HepG2 (cell line): ENCODE measurements at regions not wholly inside any gene's neighbourhood (a gene's known extent, or its start where the extent isn't known, plus 50 kb on each side); places are given as distances from the start of the nearest gene placed in this dataset.

Experiments used
- ATAC-seq: fragments of 200-7000 bp; cut with Tn5 transposase; 3 replicates; pipeline ENCODE4 v1.9.1; 2020; ENCODE audit warnings: mild to moderate bottlenecking, moderate library complexity
- BruUV-seq: library from RNA; stranded (reverse); fragments of 400-500 nt; replicated peaks from 2 replicates; lab custom pipeline; 2021; lab: Mats Ljungman, UMichigan
- CTCF ChIA-PET: fragments of 300-600 bp; formaldehyde crosslinking; extraction: SDS; loops from one replicate; lab custom pipeline; 2021; ENCODE audit warnings: low total read pairs, inconsistent platforms, low intra/inter-chr PET ratio; lab: Yijun Ruan, JAX
- POLR2A ChIA-PET: fragments of 350-600 bp; sonication (Branson Sonifier 250); formaldehyde crosslinking; loops from one replicate; lab custom pipeline; 2020; ENCODE audit warnings: antibody characterized with exemption, inconsistent platforms; lab: Yijun Ruan, JAX
- DNase-seq: peaks from one replicate; pipeline ENCODE4 v3.0.0-alpha.2; 2015; ENCODE audit warnings: low spot score
- FAIRE-seq: peaks from 3 replicates; lab custom pipeline; 2011; peaks lifted over from hg19 to GRCh38; lab: Jason Lieb, UNC
- H2AFZ ChIP-seq: one replicate; pipeline ENCODE4 v1.6.1; 2011; ENCODE audit warnings: low read length, inconsistent platforms
- H3K27ac ChIP-seq: fragments of 300-600 bp; 3 replicates; pipeline ENCODE4 v1.8.0; 2011; ENCODE audit warnings: mixed run types, mild to moderate bottlenecking, mixed read lengths, low read length, inconsistent platforms; ENCODE audit not compliant: insufficient read depth; ENCODE audit errors: extremely low read length
- H3K27me3 ChIP-seq, 2 experiments: fragments of 200-600 bp in 1 of 2; 2 replicates in 1 of 2; 3 replicates in 1 of 2; pipeline versions ENCODE4 v1.6.0 to v1.8.0; 2011; ENCODE audit warnings: low read length in 2 of 2, mild to moderate bottlenecking in 2 of 2, moderate library complexity in 2 of 2, inconsistent platforms in 1 of 2; ENCODE audit not compliant: insufficient read depth in 2 of 2, control insufficient read depth in 1 of 2
- H3K36me3 ChIP-seq, 2 experiments: fragments of 200-600 bp in 1 of 2; replicated peaks in 1 of 2; 2 replicates in 1 of 2; 3 replicates in 1 of 2; pipeline versions ENCODE4 v1.5.1 to v1.8.0; 2011; ENCODE audit warnings: low read length in 2 of 2, inconsistent platforms in 1 of 2; ENCODE audit not compliant: insufficient read depth in 2 of 2, control insufficient read depth in 1 of 2
- H3K4me1 ChIP-seq: 2 replicates; pipeline ENCODE4 v1.5.1; 2012; ENCODE audit warnings: low read length, inconsistent platforms; ENCODE audit not compliant: insufficient read depth
- H3K4me2 ChIP-seq: 2 replicates; pipeline ENCODE4 v1.6.0; 2011; ENCODE audit warnings: low read depth, low read length, inconsistent platforms
- H3K4me3 ChIP-seq, 3 experiments: fragments of 200-600 bp in 1 of 3; sonication (generic), shearing (Covaris generic) in 1 of 3; replicated peaks in 1 of 3; 2 replicates each; pipeline ENCODE4 v1.5.1; 2011 to 2016; ENCODE audit warnings: low read length in 3 of 3, inconsistent platforms in 2 of 3, low read depth in 2 of 3, mild to moderate bottlenecking in 2 of 3, control low read depth in 1 of 3, mixed read lengths in 1 of 3; ENCODE audit not compliant: insufficient read depth in 1 of 3
- H3K79me2 ChIP-seq: one replicate; pipeline ENCODE4 v1.6.1; 2011; ENCODE audit warnings: low read length, inconsistent platforms; ENCODE audit not compliant: insufficient read depth
- H3K9ac ChIP-seq: 2 replicates; pipeline ENCODE4 v1.6.0; 2011; ENCODE audit warnings: mild to moderate bottlenecking, low read depth, low read length, inconsistent platforms; ENCODE audit not compliant: insufficient read depth
- H3K9me3 ChIP-seq: 2 replicates; pipeline ENCODE4 v1.5.1; 2012; ENCODE audit warnings: mild to moderate bottlenecking, low read length
- H4K20me1 ChIP-seq: 2 replicates; pipeline ENCODE4 v1.6.0; 2011; ENCODE audit warnings: inconsistent platforms, mild to moderate bottlenecking, low read length, moderate library complexity; ENCODE audit not compliant: insufficient read depth
- HNRNPUL1 ChIP-seq: fragments of 200-400 bp; formaldehyde crosslinking; IDR thresholded peaks from 2 replicates; pipeline ENCODE4 v1.6.1; 2017; ENCODE audit warnings: low read depth, mild to moderate bottlenecking, low read length, moderate library complexity
- KDM5B ChIP-seq: sonication (generic); formaldehyde crosslinking; IDR thresholded peaks from 2 replicates; pipeline ENCODE4 v1.4.0; 2020; ENCODE audit warnings: missing genetic modification reagents, mild to moderate bottlenecking, borderline replicate concordance
- NR3C1 ChIP-seq: sonication (generic); formaldehyde crosslinking; IDR thresholded peaks from 2 replicates; pipeline ENCODE4 v1.4.0; 2020; ENCODE audit warnings: missing genetic modification reagents
- RCOR2 ChIP-seq: IDR thresholded peaks from 2 replicates; pipeline ENCODE4 v1.6.1; 2016; ENCODE audit warnings: missing biosample characterization, missing genetic modification reagents
- RNF2 ChIP-seq: fragments of 450-650 bp; conservative IDR thresholded peaks from 2 replicates; pipeline ENCODE4 v1.6.1; 2016; ENCODE audit warnings: low read depth
- SOX5 ChIP-seq: IDR thresholded peaks from 2 replicates; pipeline ENCODE4 v1.6.1; 2016; ENCODE audit warnings: borderline replicate concordance
- TFE3 ChIP-seq: IDR thresholded peaks from 2 replicates; pipeline ENCODE4 v1.6.1; 2016
- THAP9 ChIP-seq: sonication (generic); formaldehyde crosslinking; IDR thresholded peaks from 2 replicates; pipeline ENCODE4; 2020; ENCODE audit warnings: missing genetic modification reagents, mild to moderate bottlenecking, borderline replicate concordance
- ZFY ChIP-seq: sonication (generic); formaldehyde crosslinking; IDR thresholded peaks from 2 replicates; pipeline ENCODE4 v1.4.0; 2020; ENCODE audit warnings: missing genetic modification reagents
- ZNF274 ChIP-seq: sonication (generic); formaldehyde crosslinking; IDR thresholded peaks from 2 replicates; pipeline ENCODE4 v1.5.1; 2020; ENCODE audit warnings: mild to moderate bottlenecking, missing genetic modification reagents
- ZNF281 ChIP-seq: sonication (generic); formaldehyde crosslinking; IDR thresholded peaks from 2 replicates; pipeline ENCODE4 v1.4.0; 2020; ENCODE audit warnings: missing genetic modification reagents, borderline replicate concordance
- ZNF672 ChIP-seq: sonication (generic); formaldehyde crosslinking; IDR thresholded peaks from 2 replicates; pipeline ENCODE4 v1.8.1; 2022; ENCODE audit warnings: missing genetic modification reagents
- ZNF83 ChIP-seq: sonication (generic); formaldehyde crosslinking; IDR thresholded peaks from 2 replicates; pipeline ENCODE4 v1.4.0; 2020; ENCODE audit warnings: missing genetic modification reagents, mild to moderate bottlenecking, borderline replicate concordance
- WGBS: methylation state at CpG from one replicate; pipeline ENCODE4 v1.1.6; 2017; ENCODE audit warnings: low lambda C conversion rate; 5-methylcytosine and 5-hydroxymethylcytosine counted together
- in situ Hi-C: cut with HindIII; loops from 2 replicates; pipeline ENCODE4 v1.10.0; 2017; ENCODE audit warnings: low pct_unique_long_range_greater_than_20kb; ENCODE audit not compliant: extremely low pct_ligation_motif_present
- intact Hi-C: fragments of 100-400 bp; cut with micrococcal nuclease; formaldehyde crosslinking; loops from one replicate; pipeline ENCODE4 v1.10.0; 2022; ENCODE audit not compliant: unreplicated experiment
- TF ChIP-seq, protein P1 (sequence below): sonication (generic); formaldehyde crosslinking; IDR thresholded peaks from 2 replicates; pipeline ENCODE4 v1.5.0; 2020; ENCODE audit warnings: missing genetic modification reagents
- TF ChIP-seq, protein P2 (sequence below): sonication (generic); formaldehyde crosslinking; IDR thresholded peaks from 2 replicates; pipeline ENCODE4 v1.4.0; 2020; ENCODE audit warnings: missing genetic modification reagents

GRCh38 chr4:184274286-184274951 is 56.7 kb upstream of the ENPP6 start:
- H3K36me3 ChIP-seq = no peaks in the 10 kb centered on the region
- H2AFZ ChIP-seq = no peak overlapping the region
- no TSS peak for BruUV-seq
- peaks cover 20% of the 10 kb centered on the region; the same call in 1 of the 2 replicates for H3K9me3 ChIP-seq
- intact Hi-C loops (no loop called here), in situ Hi-C loops (no loop called here)
- H3K4me3 ChIP-seq = peak overlapping the region in 1 of 3 experiments; percentile 17; a peak in 1 of 6 replicates
- H3K27me3 ChIP-seq = peaks cover 0 to 5% of the 10 kb centered on the region in 2 experiments; a peak in 1 of 5 replicates
- H4K20me1 ChIP-seq = no peaks in the 10 kb centered on the region
- ChIA-PET POLR2A (interaction anchor here (1.3 kb wide), 1 partner anchor 263 kb away, joined by 3 read pairs; no protein-coding TSS in a partner anchor), CTCF (no interaction called here)
- ATAC-seq = peak; percentile 80
- no peak overlapping the region for H3K27ac ChIP-seq
- no peak for FAIRE-seq
- no peak for DNase-seq
- peaks cover 24% of the 10 kb centered on the region for H3K4me1 ChIP-seq
- H3K4me2 ChIP-seq = peak overlapping the region; percentile 50
- no peaks in the 10 kb centered on the region for H3K79me2 ChIP-seq
- no peak overlapping the region for H3K9ac ChIP-seq
- 20% methylated on average over 2 of the region's 6 CpGs for WGBS
- no peak for TF ChIP-seq HNRNPUL1
- TF ChIP-seq RNF2 = no peak
- peak; percentile 69 for TF ChIP-seq ZFY
- TF ChIP-seq, protein P1, sequence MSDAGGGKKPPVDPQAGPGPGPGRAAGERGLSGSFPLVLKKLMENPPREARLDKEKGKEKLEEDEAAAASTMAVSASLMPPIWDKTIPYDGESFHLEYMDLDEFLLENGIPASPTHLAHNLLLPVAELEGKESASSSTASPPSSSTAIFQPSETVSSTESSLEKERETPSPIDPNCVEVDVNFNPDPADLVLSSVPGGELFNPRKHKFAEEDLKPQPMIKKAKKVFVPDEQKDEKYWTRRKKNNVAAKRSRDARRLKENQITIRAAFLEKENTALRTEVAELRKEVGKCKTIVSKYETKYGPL (CRISPR knock-in tag) = no peak
- no peak for TF ChIP-seq ZNF672 (CRISPR knock-in tag)
- TF ChIP-seq KDM5B (CRISPR knock-in tag) = 0 out of 2 replicates have a peak, but pooled peaks have one; percentile 33
- peak; percentile 37; the same call in 1 of the 2 replicates for TF ChIP-seq TFE3 (CRISPR knock-in tag)
- TF ChIP-seq ZNF281 = no peak
- TF ChIP-seq NR3C1 (CRISPR knock-in tag) = no peak
- TF ChIP-seq, protein P2, sequence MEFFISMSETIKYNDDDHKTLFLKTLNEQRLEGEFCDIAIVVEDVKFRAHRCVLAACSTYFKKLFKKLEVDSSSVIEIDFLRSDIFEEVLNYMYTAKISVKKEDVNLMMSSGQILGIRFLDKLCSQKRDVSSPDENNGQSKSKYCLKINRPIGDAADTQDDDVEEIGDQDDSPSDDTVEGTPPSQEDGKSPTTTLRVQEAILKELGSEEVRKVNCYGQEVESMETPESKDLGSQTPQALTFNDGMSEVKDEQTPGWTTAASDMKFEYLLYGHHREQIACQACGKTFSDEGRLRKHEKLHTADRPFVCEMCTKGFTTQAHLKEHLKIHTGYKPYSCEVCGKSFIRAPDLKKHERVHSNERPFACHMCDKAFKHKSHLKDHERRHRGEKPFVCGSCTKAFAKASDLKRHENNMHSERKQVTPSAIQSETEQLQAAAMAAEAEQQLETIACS (CRISPR knock-in tag) = no peak
- no peak for TF ChIP-seq RCOR2 (CRISPR knock-in tag)
- 0 out of 2 replicates have a peak, but pooled peaks have one; percentile 25 for TF ChIP-seq THAP9 (CRISPR knock-in tag)
- TF ChIP-seq ZNF83 (CRISPR knock-in tag) = 0 out of 2 replicates have a peak, but pooled peaks have one; percentile 78
- 0 out of 2 replicates have a peak, but pooled peaks have one; percentile 40 for TF ChIP-seq ZNF274 (CRISPR knock-in tag)
- TF ChIP-seq SOX5 = no peak
